ENCODE measurements at regions not wholly inside any gene's neighbourhood (a gene's known extent, or its start where the extent isn't known, plus 50 kb on each side); places are given as distances from the start of the nearest gene placed in this dataset.

DNA sequence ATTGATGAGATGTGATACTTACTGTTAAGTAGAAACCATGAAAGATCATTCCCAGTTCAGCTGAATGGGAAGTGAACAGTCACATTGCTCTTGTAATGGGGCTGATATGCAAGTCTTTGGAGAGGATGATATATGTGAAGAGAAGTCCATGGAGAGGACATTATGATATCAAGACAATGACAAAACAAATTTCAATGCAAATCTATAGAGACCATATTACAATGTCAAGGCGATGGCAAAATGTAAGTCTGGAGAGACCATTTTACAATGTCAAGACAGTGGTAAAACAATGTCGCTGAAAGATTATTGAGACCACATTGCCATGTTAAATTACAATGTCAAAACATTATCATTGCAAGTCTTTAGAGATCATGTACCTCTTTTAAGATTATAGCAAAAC lies 277.1 kb upstream of the MEIS2 start:
- no peak overlapping the region for H2AFZ ChIP-seq (ENCODE audit: low read length)
- H3K4me2 ChIP-seq (ENCODE audit: low read length): no peak overlapping the region
- H3K27ac ChIP-seq (ENCODE audit: low read depth, low read length, poor library complexity, severe bottlenecking): no peak overlapping the region
- no peaks in the 10 kb centered on the region for H3K4me1 ChIP-seq (ENCODE audit: insufficient read depth, low read length, severe bottlenecking)
- H3K9me3 ChIP-seq (ENCODE audit: low read length): no peaks in the 10 kb centered on the region
- TF ChIP-seq, protein P1, sequence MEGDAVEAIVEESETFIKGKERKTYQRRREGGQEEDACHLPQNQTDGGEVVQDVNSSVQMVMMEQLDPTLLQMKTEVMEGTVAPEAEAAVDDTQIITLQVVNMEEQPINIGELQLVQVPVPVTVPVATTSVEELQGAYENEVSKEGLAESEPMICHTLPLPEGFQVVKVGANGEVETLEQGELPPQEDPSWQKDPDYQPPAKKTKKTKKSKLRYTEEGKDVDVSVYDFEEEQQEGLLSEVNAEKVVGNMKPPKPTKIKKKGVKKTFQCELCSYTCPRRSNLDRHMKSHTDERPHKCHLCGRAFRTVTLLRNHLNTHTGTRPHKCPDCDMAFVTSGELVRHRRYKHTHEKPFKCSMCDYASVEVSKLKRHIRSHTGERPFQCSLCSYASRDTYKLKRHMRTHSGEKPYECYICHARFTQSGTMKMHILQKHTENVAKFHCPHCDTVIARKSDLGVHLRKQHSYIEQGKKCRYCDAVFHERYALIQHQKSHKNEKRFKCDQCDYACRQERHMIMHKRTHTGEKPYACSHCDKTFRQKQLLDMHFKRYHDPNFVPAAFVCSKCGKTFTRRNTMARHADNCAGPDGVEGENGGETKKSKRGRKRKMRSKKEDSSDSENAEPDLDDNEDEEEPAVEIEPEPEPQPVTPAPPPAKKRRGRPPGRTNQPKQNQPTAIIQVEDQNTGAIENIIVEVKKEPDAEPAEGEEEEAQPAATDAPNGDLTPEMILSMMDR (IDR thresholded peaks at IDR 0.05; ENCODE audit: low read length): no peak
- TF ChIP-seq EZH2 (IDR thresholded peaks at IDR 0.05; ENCODE audit: borderline replicate concordance, low read length): no peak
- H3K9ac ChIP-seq (ENCODE audit: low read length): no peak overlapping the region
- H4K20me1 ChIP-seq (ENCODE audit: insufficient read depth, low read length): no peaks in the 10 kb centered on the region
- H3F3A ChIP-seq (ENCODE audit: insufficient read depth, low read length): no peaks in the 10 kb centered on the region
- no peaks in the 10 kb centered on the region for H3K36me3 ChIP-seq (ENCODE audit: insufficient read depth, low read length)
- H3K27me3 ChIP-seq (ENCODE audit: insufficient read depth, low read length): no peaks in the 10 kb centered on the region
- H3K4me3 ChIP-seq (ENCODE audit: low read depth, low read length, poor library complexity, severe bottlenecking): no peak overlapping the region
- H3K9me2 ChIP-seq (ENCODE audit: low read depth, low read length): no peaks in the 10 kb centered on the region
- H3K79me2 ChIP-seq (ENCODE audit: insufficient read depth, low read length): no peaks in the 10 kb centered on the region

DNA sequence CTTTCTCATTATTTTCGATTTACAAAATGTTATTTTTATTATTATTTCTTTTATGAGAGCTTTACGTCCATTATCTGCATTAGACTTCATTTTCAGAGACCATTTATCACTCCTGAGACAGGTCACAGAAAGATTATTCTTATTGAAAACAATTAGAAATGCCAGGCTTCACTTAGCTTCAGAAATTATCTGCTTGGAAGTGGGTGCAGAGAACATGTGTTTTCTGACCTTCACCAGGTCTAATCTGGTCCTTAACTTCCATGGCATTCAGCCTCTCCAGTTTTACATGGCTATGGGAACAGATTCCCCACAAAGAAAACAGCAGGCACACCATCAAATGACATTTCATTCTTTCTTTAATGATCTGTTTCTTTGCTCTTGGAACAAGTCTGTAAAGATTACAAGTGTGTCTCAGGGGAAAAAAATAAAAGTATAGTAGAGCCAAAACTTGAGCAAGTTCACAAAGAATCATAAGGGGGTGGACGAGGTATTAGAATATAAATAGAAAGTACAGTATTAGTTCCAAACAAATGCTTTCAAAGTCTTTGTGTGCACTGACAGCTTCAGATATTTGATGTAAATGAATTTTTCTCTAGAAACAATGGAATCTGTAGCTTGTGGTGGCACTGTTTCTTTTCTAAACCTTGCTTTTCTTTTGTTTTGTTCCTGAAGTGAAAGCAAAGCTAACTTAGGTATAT lies 294.2 kb upstream of the MEIS2 start:
- no peaks in the 10 kb centered on the region for H3K27me3 ChIP-seq (ENCODE audit: insufficient read depth, low read length)
- H3K79me2 ChIP-seq (ENCODE audit: insufficient read depth, low read length): no peaks in the 10 kb centered on the region
- no peak overlapping the region for H2AFZ ChIP-seq (ENCODE audit: low read length)
- no peaks in the 10 kb centered on the region for H4K20me1 ChIP-seq (ENCODE audit: insufficient read depth, low read length)
- H3K27ac ChIP-seq (ENCODE audit: low read depth, low read length, poor library complexity, severe bottlenecking): no peak overlapping the region
- TF ChIP-seq EZH2 (IDR thresholded peaks at IDR 0.05; ENCODE audit: borderline replicate concordance, low read length): no peak
- TF ChIP-seq, protein P1 (IDR thresholded peaks at IDR 0.05; ENCODE audit: low read length): no peak
- no peaks in the 10 kb centered on the region for H3K9me3 ChIP-seq (ENCODE audit: low read length)
- no peaks in the 10 kb centered on the region for H3K4me1 ChIP-seq (ENCODE audit: insufficient read depth, low read length, severe bottlenecking)
- no peak overlapping the region for H3K4me3 ChIP-seq (ENCODE audit: low read depth, low read length, poor library complexity, severe bottlenecking)
- no peaks in the 10 kb centered on the region for H3K9me2 ChIP-seq (ENCODE audit: low read depth, low read length)
- no peak overlapping the region for H3K4me2 ChIP-seq (ENCODE audit: low read length)
- H3K36me3 ChIP-seq (ENCODE audit: insufficient read depth, low read length): no peaks in the 10 kb centered on the region
- H3F3A ChIP-seq (ENCODE audit: insufficient read depth, low read length): no peaks in the 10 kb centered on the region
- no peak overlapping the region for H3K9ac ChIP-seq (ENCODE audit: low read length)

DNA sequence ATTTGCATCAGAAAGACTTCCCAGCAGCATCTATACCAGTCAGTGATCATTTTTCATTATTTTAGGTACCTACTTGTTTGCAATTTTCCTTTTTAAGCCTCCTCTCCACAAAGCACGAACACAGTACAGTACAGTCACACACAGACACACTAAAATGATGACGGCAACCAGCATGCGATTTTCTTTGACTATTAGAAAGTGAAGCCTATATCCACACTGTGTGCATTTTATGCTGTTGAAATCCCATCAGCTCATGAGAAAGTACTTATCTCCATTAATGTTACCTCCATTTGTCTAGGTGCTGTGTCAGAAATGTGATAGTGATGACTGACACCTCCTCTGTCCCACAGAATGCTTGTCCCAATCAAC lies 294.7 kb upstream of the MEIS2 start:
- no peaks in the 10 kb centered on the region for H4K20me1 ChIP-seq (ENCODE audit: insufficient read depth, low read length)
- no peaks in the 10 kb centered on the region for H3K36me3 ChIP-seq (ENCODE audit: insufficient read depth, low read length)
- no peaks in the 10 kb centered on the region for H3K9me3 ChIP-seq (ENCODE audit: low read length)
- TF ChIP-seq, protein P1 (IDR thresholded peaks at IDR 0.05; ENCODE audit: low read length): no peak
- no peak for TF ChIP-seq EZH2 (IDR thresholded peaks at IDR 0.05; ENCODE audit: borderline replicate concordance, low read length)
- no peaks in the 10 kb centered on the region for H3K9me2 ChIP-seq (ENCODE audit: low read depth, low read length)
- H3K79me2 ChIP-seq (ENCODE audit: insufficient read depth, low read length): no peaks in the 10 kb centered on the region
- no peak overlapping the region for H3K4me3 ChIP-seq (ENCODE audit: low read depth, low read length, poor library complexity, severe bottlenecking)
- H3K9ac ChIP-seq (ENCODE audit: low read length): no peak overlapping the region
- no peaks in the 10 kb centered on the region for H3K4me1 ChIP-seq (ENCODE audit: insufficient read depth, low read length, severe bottlenecking)
- H3K27me3 ChIP-seq (ENCODE audit: insufficient read depth, low read length): no peaks in the 10 kb centered on the region
- no peaks in the 10 kb centered on the region for H3F3A ChIP-seq (ENCODE audit: insufficient read depth, low read length)
- no peak overlapping the region for H3K4me2 ChIP-seq (ENCODE audit: low read length)
- H3K27ac ChIP-seq (ENCODE audit: low read depth, low read length, poor library complexity, severe bottlenecking): no peak overlapping the region
- H2AFZ ChIP-seq (ENCODE audit: low read length): no peak overlapping the region
